Occipital lobe (tissue), 1 donor: ENCODE measurements at regions not wholly inside any gene's neighbourhood (a gene's known extent, or its start where the extent isn't known, plus 50 kb on each side); places are given as distances from the start of the nearest gene placed in this dataset.
A peak's percentile ranks its signal among the peaks of the same experiment; 100 is the strongest.

Source experiments
- DNase-seq: peaks from one replicate; lab custom pipeline; 2025; lab: John Stamatoyannopoulos, UW

GRCh38 chr6:105851113-105851580 is 235.0 kb upstream of the PRDM1 start:
- no peak for DNase-seq

GRCh38 chr6:105850261-105851112 is 235.6 kb upstream of the PRDM1 start:
- no peak for DNase-seq

GRCh38 chr6:105849746-105850145 is 236.4 kb upstream of the PRDM1 start:
- no peak for DNase-seq

- no peak for DNase-seq
Observed at GRCh38 chr6:105847433-105847832, 238.7 kb upstream of the PRDM1 start.

- peak; percentile 49 for DNase-seq
Observed at GRCh38 chr6:105844275-105844883, 241.8 kb upstream of the PRDM1 start.

- DNase-seq = no peak
Observed at GRCh38 chr6:105839266-105839665, 246.9 kb upstream of the PRDM1 start.

GRCh38 chr6:105838171-105838570 is 248.0 kb upstream of the PRDM1 start:
- DNase-seq = no peak

GRCh38 chr6:105836889-105837288 is 249.2 kb upstream of the PRDM1 start:
- no peak for DNase-seq

GRCh38 chr6:105836379-105836778 is 249.8 kb upstream of the PRDM1 start:
- no peak for DNase-seq

- DNase-seq = no peak
Observed at GRCh38 chr6:105835373-105835772, 250.8 kb upstream of the PRDM1 start.

GRCh38 chr6:105833959-105834947 is 251.9 kb upstream of the PRDM1 start:
- DNase-seq = no peak

- no peak for DNase-seq
Observed at GRCh38 chr6:105832313-105832761, 253.8 kb upstream of the PRDM1 start.

GRCh38 chr6:105831311-105832097 is 254.6 kb upstream of the PRDM1 start:
- DNase-seq = no peak

- DNase-seq = no peak
Observed at GRCh38 chr6:105825210-105825609, 260.9 kb upstream of the PRDM1 start.

GRCh38 chr6:105824732-105825131 is 261.4 kb upstream of the PRDM1 start:
- DNase-seq = no peak

- no peak for DNase-seq
Observed at GRCh38 chr6:105821777-105822176, 264.4 kb upstream of the PRDM1 start.

- no peak for DNase-seq
Observed at GRCh38 chr6:105821027-105821426, 265.1 kb upstream of the PRDM1 start.

GRCh38 chr6:105819745-105820144 is 266.4 kb upstream of the PRDM1 start:
- DNase-seq = no peak

- no peak for DNase-seq
Observed at GRCh38 chr6:105818505-105818904, 267.6 kb upstream of the PRDM1 start.

GRCh38 chr6:105817961-105818360 is 268.2 kb upstream of the PRDM1 start:
- DNase-seq = no peak

GRCh38 chr6:105817370-105817769 is 268.8 kb upstream of the PRDM1 start:
- DNase-seq = no peak
